Stimulated activated CD8-positive, alpha-beta memory T cell treated with anti-CD3 and anti-CD28 coated beads, Interleukin-2, amount 100 ng/mL, for 48 hours (primary cell): ENCODE measurements at regions not wholly inside any gene's neighbourhood (a gene's known extent, or its start where the extent isn't known, plus 50 kb on each side); places are given as distances from the start of the nearest gene placed in this dataset.

Experiments used
- DNase-seq, 2 donors: peaks; one replicate each; pipeline ENCODE4 v3.0.0-alpha.2; 2020; ENCODE audit warnings: low read depth in 2 of 2

DNA sequence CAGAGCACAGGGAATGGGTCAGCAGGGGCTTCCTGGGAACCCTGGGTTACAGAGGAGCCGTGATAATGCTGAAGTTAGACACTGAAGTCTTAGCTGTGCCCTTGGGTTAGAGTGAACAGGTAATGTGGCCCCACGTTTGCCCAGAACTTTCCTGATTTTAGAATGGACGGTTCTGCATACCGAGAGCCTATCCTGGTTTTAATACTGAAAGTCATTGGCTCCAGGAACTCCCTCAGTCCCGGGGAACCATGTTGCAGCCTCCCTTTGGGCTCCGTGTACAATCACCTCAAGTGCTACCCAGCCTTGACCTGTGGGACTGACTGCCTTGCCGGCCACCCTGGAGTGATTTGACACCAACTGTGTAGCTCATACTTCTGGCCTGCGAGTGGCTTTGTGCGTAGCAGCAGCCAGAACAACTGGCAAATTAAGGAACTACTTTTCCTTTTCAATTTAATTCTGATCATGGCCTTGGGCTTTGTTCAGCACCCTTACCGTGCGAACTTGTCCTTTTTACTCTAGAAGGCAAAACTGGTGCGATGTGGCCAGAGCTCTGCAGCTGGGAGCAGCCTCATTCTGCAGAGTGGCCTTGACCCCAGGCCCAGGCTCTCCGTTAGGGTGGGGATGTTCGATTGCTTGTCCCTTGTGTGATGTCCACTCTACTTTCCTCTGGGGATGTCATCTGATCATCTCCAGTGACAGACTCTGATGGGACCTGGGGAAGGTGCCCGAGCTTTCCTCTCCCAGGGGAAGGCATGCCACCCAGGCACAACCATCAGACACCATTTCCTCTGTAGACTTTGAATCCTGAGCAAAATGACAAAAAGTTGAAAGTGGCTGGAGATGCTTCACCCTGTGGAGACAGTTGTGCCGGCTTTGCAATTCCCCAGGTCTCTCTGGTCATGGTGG is 265.9 kb downstream of the GLRX3 start:
- DNase-seq: no peak

DNA sequence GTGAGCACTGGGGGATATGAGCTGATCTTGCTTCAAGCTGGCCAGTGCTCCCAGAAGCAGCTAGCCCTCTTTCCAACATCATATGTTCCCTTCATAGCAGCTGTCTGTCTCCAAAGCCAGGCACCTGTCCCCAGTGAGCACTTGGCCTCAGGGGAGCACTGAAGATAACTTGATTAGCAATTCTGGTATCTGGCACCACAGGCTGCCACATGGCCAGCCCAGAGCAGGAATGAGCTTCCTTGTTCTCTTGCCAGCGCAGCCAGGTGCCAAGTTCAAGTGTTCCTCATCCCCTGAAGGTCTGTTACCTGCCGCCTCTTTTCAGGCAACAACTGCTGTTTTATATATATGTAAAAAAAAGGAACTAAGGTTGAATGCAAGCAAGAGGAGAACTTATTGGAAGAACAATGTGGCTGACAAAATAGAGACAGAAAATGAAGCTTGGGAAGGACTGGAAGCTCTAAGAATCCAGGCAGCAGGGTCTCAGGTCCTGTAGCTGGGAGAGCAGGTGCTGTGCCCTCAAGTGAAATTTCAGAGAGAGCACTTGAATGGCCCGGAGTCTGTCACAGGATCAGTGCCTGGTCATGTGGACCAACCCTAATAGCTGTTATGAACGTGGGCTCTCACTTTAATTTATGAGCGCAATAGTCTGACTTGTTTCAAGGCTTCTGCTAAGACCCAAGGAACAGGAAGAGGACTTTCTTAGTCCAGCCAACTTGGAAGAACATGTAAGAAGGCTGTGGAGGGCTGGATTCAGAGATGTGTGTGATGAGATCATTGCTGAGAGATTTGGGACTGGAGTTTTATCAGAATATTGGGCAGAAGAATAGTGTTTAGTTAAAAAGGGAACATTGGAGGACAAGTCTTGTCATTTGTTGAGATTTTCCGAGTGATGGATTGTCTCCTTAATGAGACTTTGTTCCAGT is 267.2 kb downstream of the GLRX3 start:
- DNase-seq: no peak

DNA sequence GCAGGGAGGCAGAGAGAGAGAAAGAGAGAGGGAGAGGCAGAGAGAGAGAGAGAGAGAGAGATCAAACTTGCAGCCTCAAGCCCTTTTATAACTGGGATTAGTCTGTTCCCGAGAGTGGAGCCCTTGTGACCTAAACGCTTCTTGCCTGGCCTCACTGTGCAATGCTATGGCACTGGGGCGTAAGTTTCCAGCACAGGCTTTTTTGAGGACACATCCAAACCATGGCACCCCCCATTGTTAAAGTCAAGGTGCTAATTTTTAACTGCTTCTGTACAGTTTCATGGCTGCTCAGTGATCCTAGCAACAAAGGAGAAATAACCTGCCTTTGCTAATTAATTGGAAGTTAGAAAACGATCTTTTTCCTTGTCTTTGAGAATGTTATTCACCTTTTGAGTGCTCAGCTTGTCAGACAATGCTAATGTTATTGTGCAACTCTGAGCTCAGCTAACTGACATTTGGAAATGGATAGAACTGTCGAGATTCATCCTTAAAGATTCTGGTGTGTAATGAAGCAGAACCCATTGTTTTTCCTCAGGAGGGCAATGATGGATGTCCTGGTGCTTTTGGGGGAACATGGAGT is 268.4 kb downstream of the GLRX3 start:
- DNase-seq: no peak

DNA sequence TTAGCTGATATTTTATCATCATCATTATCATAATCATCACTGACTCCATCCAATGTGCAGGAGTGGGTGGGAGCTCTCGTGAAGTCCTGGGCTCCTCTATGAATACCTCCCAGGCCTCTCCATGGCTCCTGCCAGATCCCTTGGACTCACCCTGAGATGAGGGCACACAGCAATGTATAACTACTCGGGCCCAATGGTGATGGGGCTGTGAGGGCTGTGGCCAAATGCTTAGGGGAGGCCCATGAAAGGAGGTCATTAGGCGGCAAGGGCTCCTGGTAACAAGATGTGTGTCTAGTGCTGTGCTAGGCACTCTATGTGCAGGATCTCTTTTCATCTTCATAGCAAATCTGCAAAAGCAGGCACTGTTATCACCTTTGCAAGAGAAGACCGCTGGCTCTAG is 270.9 kb downstream of the GLRX3 start:
- no peak for DNase-seq

- DNase-seq: no peak
Measured at GRCh38 chr10:130409331-130409730, 273.1 kb downstream of the GLRX3 start.

- DNase-seq: no peak
Measured at GRCh38 chr10:130409931-130410330, 273.7 kb downstream of the GLRX3 start.

GRCh38 chr10:130411496-130412085 is 275.4 kb downstream of the GLRX3 start:
- DNase-seq: no peak

DNA sequence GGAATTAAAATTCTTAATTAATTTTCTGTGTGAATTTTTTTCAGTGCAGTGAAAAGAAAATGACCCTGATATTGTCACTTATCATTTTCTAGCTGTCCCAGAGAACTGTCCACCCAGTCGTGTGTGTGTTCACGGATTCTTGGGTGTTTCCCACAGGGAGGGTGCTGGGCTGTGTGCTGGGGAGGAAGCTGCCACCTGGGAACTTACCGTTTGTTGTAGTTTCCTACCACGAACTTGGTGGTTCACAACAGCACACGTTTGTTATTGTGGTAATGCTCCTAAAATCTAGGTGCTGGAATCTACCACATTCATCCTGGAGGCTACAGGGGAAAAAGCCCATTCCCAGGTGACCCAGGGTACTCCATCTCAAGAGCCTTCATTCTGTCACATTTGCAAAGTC is 276.1 kb downstream of the GLRX3 start:
- DNase-seq: no peak

- no peak for DNase-seq
Measured at GRCh38 chr10:130416334-130417150, 280.4 kb downstream of the GLRX3 start.

DNA sequence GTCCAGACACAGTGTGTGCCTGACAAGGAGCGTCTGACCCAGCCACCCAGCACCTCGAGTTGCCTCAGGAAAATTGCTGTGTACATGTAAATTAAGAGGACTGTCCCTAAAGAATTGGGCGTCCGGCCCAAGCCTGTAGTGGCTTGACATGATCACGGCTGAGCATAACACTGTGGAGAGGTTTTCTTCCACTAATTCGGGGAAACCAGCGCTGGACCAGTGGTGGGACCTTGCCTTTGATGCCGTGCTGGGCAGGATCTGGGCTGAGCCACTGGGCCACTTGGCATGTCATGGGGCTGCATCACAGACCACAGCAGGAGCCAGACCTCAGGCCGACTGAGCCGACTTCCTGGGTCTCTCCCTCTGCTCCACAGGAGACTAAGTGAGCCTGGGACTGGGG is 282.5 kb downstream of the GLRX3 start:
- no peak for DNase-seq

DNA sequence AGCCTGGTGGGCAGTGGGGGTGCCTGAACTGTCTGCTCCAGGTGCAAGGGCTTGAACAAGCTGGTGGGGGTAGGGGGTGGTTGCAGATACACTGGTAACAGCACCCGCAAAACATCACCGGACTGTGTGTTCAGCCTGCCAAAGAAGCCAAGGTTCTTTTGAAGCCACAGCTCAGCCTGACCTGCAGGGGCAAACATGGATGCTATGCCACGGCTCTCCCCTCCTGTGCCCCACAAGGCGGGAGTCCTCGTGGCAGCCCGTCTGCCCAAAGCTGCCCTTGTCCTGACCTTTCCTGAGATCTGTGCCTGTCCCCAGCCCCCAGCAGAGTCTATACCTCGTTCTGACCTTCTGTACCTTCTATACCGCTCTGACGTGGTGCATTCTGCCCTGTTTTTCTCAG is 285.7 kb downstream of the GLRX3 start:
- no peak for DNase-seq

DNA sequence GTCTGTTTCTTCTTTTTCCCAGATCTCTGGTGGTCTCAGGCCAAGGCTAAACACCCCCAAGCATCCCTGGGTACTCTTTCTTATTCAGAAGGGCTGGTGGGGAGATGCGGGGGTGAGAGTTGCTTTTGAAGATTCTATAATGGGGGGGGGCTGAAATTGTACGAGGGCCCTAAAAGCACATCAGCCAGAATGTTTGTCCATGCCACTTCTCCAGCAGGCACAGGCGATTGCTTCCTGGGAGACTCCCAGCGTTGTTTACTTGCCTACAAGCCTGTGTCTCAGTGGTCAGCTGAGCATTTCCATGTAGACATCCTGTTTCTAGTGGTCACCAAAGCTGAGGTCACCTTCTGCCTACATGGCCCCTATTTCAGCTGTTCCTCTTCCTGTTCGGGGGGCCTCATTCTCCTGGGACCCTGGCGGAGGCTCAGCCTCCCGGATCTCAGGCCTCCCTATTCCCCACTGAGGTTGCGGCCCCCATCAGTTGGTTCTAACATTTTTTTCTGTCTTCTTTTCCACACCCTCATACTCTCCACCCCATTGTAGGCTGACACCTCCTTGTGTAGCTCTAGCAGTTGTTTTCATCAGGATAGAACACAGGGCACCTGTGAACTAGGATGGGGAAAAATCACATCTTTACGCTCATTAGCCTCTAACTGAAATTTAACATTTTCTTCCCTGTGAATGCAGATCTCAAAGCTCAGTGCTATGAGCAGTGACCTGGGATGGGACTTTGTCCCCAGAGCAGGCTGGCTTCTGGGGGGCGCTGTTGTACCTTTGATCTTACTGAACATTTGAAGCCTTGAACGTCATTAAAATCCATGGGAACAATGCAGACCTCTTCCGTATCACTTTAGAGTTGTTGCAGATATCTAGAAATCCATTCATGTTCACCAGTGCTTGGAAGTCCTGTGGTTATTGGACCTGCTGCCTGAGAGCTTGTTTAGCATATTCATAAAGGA is 286.5 kb downstream of the GLRX3 start:
- no peak for DNase-seq

DNA sequence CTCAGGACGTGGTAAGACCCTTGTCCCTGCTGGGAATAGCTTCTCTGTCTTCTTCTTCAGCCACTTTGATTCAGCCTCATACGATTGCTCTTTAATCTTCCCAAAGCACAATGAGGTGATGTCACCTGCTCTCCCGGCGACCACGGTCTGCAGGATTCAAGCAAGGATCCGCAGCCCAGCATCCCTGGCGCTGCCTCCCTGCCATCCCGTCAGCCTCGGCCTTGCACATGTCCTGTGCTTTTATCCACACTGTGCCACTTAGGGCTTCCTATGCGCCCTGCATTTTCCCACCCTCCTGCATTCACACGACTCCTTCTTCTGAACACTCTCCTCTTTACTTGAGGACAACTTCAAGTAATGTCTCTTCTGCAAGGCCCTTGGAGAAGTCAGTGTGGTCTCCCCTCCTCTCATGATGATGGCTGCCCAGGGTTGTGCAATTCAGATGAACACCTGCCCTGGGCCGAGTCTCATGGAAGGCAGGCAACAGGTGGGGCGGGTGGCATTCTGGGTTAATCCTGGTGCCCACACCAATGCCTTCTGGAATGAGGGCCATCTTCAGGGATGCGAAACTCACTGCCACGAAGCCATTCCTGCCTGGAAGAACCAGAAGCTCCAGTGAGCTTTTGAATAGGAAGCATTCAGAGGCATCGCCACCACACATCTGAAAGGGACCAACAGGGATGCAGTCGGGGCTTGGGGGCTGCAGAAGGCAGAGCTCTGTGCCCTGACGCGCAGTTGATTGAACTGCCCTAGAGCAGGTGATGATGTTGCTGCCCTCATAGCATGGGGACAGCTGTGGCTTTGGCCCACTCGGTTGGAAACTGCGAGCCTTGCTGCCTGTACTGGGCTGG is 287.5 kb downstream of the GLRX3 start:
- no peak for DNase-seq

- DNase-seq: no peak
Measured at GRCh38 chr10:130424418-130424817, 288.2 kb downstream of the GLRX3 start.

GRCh38 chr10:130425169-130425568 is 289.0 kb downstream of the GLRX3 start:
- no peak for DNase-seq

GRCh38 chr10:130425881-130426435 is 289.8 kb downstream of the GLRX3 start:
- DNase-seq: no peak

DNA sequence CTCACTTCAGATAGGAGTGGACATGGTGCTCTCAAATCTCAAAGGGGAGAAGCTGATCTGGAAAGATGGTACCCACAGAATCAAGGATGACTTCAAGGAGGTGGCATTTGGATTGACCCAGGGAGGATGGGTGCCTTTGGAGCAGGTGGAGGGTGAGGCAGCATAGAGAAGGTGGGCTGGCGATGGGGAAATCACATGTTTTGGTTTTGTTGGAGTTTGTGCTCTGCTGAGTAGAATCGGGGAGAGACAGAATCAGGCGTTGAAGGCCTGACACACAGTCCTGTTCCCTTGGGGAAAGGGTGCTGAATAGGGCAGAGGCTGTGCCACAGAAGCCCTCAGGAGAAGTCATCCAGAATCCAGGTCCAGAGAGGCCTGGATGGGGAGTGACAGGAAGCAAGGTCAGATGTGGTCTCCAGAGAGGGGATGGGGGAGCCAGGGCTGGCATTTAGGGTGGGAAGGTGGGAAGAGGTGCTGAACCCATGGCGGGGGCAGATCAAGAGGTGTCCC is 291.1 kb downstream of the GLRX3 start:
- DNase-seq: no peak

DNA sequence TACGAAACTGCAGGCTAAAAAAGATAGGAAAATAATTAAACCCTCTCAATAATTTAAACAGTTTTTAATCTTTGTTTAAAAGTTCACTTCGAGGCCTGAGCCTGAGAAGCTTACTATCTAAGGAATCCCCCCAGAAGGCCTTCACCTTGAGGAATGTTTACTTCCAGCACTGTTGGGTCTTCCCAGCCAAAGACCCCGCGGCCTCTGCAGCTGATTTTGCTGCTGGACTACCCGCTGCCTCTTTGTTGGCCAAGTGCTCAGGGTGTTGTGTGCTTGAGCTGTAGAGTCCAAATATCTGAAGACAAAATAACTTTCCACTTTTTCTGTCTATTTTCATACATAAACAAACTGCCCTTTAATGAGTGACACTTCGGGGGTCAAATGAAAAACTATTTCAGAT is 292.7 kb downstream of the GLRX3 start:
- DNase-seq: no peak
